Neural cell (in vitro differentiated cells): ENCODE measurements at regions not wholly inside any gene's neighbourhood (a gene's known extent, or its start where the extent isn't known, plus 50 kb on each side); places are given as distances from the start of the nearest gene placed in this dataset.

ENCODE experiments used
- H2AFZ ChIP-seq: fragments of 200-600, 300-800 bp; sonication (generic), shearing (Covaris generic); 2 replicates; pipeline ENCODE4 v1.6.0; 2014; ENCODE audit warnings: low read depth, mild to moderate bottlenecking, antibody characterized with exemption, low read length, moderate library complexity
- H3F3A ChIP-seq: fragments of 200-600 bp; shearing (Covaris generic); 2 replicates; pipeline ENCODE4 v1.6.1; 2016; ENCODE audit warnings: mild to moderate bottlenecking, moderate library complexity, mixed read lengths, antibody characterized with exemption, low read length; ENCODE audit not compliant: insufficient read depth, poor library complexity, severe bottlenecking
- H3K27ac ChIP-seq: fragments of 200-600, 300-800 bp; sonication (generic), shearing (Covaris generic); 2 replicates; pipeline ENCODE4 v1.5.1; 2014; ENCODE audit warnings: mild to moderate bottlenecking, low read length, moderate library complexity
- H3K27me3 ChIP-seq: fragments of 300-800, 200-600 bp; sonication (generic), shearing (Covaris generic); 2 replicates; pipeline ENCODE4 v1.6.0; 2014; ENCODE audit warnings: mild to moderate bottlenecking, low read depth, low read length, moderate library complexity; ENCODE audit not compliant: insufficient read depth
- H3K36me3 ChIP-seq: fragments of 300-800, 200-600 bp; sonication (generic), shearing (Covaris generic); 2 replicates; pipeline ENCODE4 v1.5.1; 2014; ENCODE audit warnings: mild to moderate bottlenecking, antibody characterized with exemption, low read length, moderate library complexity; ENCODE audit not compliant: insufficient read depth
- H3K4me2 ChIP-seq: fragments of 300-800, 200-600 bp; sonication (generic), shearing (Covaris generic); 2 replicates; pipeline ENCODE4 v1.6.0; 2014; ENCODE audit warnings: mild to moderate bottlenecking, low read length
- H3K4me3 ChIP-seq: fragments of 300-800, 200-600 bp; sonication (generic), shearing (Covaris generic); 2 replicates; pipeline ENCODE4 v1.5.1; 2014; ENCODE audit warnings: mild to moderate bottlenecking, low read length, moderate library complexity
- H3K79me2 ChIP-seq: fragments of 200-600 bp; shearing (Covaris generic); replicated peaks from 2 replicates; pipeline ENCODE4 v1.6.0; 2014; ENCODE audit warnings: mild to moderate bottlenecking, low read length, moderate library complexity; ENCODE audit not compliant: insufficient read depth
- H3K9ac ChIP-seq: fragments of 300-800, 200-600 bp; sonication (generic), shearing (Covaris generic); 2 replicates; pipeline ENCODE4 v1.6.1; 2016; ENCODE audit warnings: mild to moderate bottlenecking, low read length, mixed read lengths
- H3K9me2 ChIP-seq: fragments of 200-600 bp; shearing (Covaris generic); 2 replicates; pipeline ENCODE4 v1.6.1; 2016; ENCODE audit warnings: mild to moderate bottlenecking, low read length, mixed read lengths; ENCODE audit not compliant: insufficient read depth
- H3K9me3 ChIP-seq: fragments of 200-600, 300-800 bp; sonication (generic), shearing (Covaris generic); 2 replicates; pipeline ENCODE4 v1.6.1; 2016; ENCODE audit warnings: mild to moderate bottlenecking, mixed run types, low read length, moderate library complexity, mixed read lengths
- H4K20me1 ChIP-seq: fragments of 200-600 bp; shearing (Covaris generic); 2 replicates; pipeline ENCODE4 v1.6.1; 2016; ENCODE audit warnings: mild to moderate bottlenecking, mixed run types; ENCODE audit not compliant: insufficient read depth
- EP300 ChIP-seq: fragments of 450-650 bp; conservative IDR thresholded peaks from 2 replicates; pipeline ENCODE4 v1.6.1; 2014; ENCODE audit warnings: antibody characterized with exemption, mild to moderate bottlenecking, moderate library complexity; ENCODE audit not compliant: poor library complexity, severe bottlenecking
- EZH2 ChIP-seq: fragments of 200-600, 300-800 bp; shearing (Covaris generic), sonication (generic); IDR thresholded peaks from 2 replicates; pipeline ENCODE4 v1.6.1; 2014; ENCODE audit warnings: antibody characterized with exemption, low read length, borderline replicate concordance, mild to moderate bottlenecking; ENCODE audit not compliant: insufficient read depth, poor library complexity, severe bottlenecking
- MXI1 ChIP-seq: fragments of 450-650 bp; conservative IDR thresholded peaks from 2 replicates; pipeline ENCODE4 v1.6.1; 2014; ENCODE audit warnings: antibody characterized with exemption, mild to moderate bottlenecking; ENCODE audit not compliant: poor library complexity, severe bottlenecking
- POLR2AphosphoS5 ChIP-seq: IDR thresholded peaks from 2 replicates; pipeline ENCODE4 v1.6.1; 2012
- RAD21 ChIP-seq: fragments of 450-650 bp; conservative IDR thresholded peaks from 2 replicates; pipeline ENCODE4 v1.6.1; 2014; ENCODE audit warnings: antibody characterized with exemption, mild to moderate bottlenecking, moderate library complexity
- SMC3 ChIP-seq: fragments of 450-650 bp; conservative IDR thresholded peaks from 2 replicates; pipeline ENCODE4 v1.6.1; 2014; ENCODE audit warnings: antibody characterized with exemption, mild to moderate bottlenecking, moderate library complexity; ENCODE audit not compliant: poor library complexity
- TAF1 ChIP-seq: IDR thresholded peaks from 2 replicates; pipeline ENCODE4 v1.6.1; 2012; ENCODE audit warnings: low read depth
- TF ChIP-seq, protein P1 (sequence below): fragments of 450-650 bp; IDR thresholded peaks from 2 replicates; pipeline ENCODE4 v1.5.1; 2014; ENCODE audit warnings: antibody characterized with exemption, mild to moderate bottlenecking, moderate library complexity; ENCODE audit not compliant: poor library complexity, severe bottlenecking
- TF ChIP-seq, protein P2 (sequence below): IDR thresholded peaks from 2 replicates; pipeline ENCODE4 v1.6.1; 2012; ENCODE audit warnings: borderline replicate concordance

DNA sequence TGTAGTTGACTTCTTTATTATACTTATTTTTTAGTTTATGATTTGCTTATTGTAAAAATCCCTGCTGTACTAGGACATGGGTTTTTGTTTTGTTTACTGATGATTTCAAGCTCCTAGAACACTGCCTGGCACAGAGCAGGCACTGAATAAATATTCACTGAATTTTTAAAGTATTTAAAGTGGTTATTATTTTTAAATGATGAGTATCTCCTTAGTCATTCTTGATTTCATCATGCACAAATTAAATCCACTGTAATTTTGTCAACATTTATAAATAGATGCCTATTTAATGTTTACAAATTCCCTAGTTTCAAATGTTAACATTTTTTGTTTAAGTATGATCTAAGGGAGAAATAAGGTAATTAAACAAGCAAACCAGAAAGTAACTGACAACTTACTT lies 367.9 kb upstream of the SLIT2 start:
- Histone ChIP-seq H4K20me1 (no peaks in the 10 kb centered on the region), H3K79me2 (no peaks in the 10 kb centered on the region), H3K4me3 (no peak overlapping the region), H3K27ac (no peak overlapping the region), H3K4me2 (no peak overlapping the region), H3K27me3 (no peaks in the 10 kb centered on the region), H3F3A (no peaks in the 10 kb centered on the region), H3K36me3 (no peaks in the 10 kb centered on the region), H3K9me2 (no peaks in the 10 kb centered on the region), H3K9ac (no peak overlapping the region), H3K9me3 (no peaks in the 10 kb centered on the region), H2AFZ (no peak overlapping the region)
- no peak for TF ChIP-seq RAD21

DNA sequence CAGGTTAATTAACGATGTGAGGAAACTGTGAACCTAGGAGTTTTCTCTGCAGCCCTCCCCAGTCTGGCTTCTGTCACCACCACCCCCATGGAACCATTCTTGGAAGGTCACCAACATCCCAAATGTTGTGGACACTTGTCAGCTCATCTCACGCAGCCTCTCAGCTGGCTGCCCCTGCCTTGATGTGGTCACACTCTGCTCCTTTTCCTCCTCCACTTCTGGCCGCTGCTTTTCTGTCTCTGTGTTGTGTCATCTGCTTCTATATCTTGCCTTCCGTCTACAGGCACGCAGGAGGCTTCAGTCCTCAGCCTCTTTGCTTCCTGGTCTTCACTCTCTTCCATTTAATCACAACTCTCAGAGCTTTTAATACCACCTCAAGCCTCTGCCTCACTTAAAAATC lies 371.5 kb upstream of the SLIT2 start:
- no peak overlapping the region for H3K9ac ChIP-seq
- no peak overlapping the region for H3K4me3 ChIP-seq
- no peaks in the 10 kb centered on the region for H3K36me3 ChIP-seq
- no peaks in the 10 kb centered on the region for H3F3A ChIP-seq
- no peaks in the 10 kb centered on the region for H3K9me3 ChIP-seq
- no peak overlapping the region for H2AFZ ChIP-seq
- no peaks in the 10 kb centered on the region for H3K79me2 ChIP-seq
- H4K20me1 ChIP-seq, result no peaks in the 10 kb centered on the region
- H3K27me3 ChIP-seq, result no peaks in the 10 kb centered on the region
- H3K27ac ChIP-seq, result no peak overlapping the region
- no peaks in the 10 kb centered on the region for H3K9me2 ChIP-seq
- TF ChIP-seq RAD21 (no peak), POLR2AphosphoS5 (no peak), SMC3 (no peak), MXI1 (no peak), EP300 (no peak), EZH2 (no peak), TAF1 (no peak)
- TF ChIP-seq, protein P1, sequence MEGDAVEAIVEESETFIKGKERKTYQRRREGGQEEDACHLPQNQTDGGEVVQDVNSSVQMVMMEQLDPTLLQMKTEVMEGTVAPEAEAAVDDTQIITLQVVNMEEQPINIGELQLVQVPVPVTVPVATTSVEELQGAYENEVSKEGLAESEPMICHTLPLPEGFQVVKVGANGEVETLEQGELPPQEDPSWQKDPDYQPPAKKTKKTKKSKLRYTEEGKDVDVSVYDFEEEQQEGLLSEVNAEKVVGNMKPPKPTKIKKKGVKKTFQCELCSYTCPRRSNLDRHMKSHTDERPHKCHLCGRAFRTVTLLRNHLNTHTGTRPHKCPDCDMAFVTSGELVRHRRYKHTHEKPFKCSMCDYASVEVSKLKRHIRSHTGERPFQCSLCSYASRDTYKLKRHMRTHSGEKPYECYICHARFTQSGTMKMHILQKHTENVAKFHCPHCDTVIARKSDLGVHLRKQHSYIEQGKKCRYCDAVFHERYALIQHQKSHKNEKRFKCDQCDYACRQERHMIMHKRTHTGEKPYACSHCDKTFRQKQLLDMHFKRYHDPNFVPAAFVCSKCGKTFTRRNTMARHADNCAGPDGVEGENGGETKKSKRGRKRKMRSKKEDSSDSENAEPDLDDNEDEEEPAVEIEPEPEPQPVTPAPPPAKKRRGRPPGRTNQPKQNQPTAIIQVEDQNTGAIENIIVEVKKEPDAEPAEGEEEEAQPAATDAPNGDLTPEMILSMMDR, result no peak
- TF ChIP-seq, protein P2, sequence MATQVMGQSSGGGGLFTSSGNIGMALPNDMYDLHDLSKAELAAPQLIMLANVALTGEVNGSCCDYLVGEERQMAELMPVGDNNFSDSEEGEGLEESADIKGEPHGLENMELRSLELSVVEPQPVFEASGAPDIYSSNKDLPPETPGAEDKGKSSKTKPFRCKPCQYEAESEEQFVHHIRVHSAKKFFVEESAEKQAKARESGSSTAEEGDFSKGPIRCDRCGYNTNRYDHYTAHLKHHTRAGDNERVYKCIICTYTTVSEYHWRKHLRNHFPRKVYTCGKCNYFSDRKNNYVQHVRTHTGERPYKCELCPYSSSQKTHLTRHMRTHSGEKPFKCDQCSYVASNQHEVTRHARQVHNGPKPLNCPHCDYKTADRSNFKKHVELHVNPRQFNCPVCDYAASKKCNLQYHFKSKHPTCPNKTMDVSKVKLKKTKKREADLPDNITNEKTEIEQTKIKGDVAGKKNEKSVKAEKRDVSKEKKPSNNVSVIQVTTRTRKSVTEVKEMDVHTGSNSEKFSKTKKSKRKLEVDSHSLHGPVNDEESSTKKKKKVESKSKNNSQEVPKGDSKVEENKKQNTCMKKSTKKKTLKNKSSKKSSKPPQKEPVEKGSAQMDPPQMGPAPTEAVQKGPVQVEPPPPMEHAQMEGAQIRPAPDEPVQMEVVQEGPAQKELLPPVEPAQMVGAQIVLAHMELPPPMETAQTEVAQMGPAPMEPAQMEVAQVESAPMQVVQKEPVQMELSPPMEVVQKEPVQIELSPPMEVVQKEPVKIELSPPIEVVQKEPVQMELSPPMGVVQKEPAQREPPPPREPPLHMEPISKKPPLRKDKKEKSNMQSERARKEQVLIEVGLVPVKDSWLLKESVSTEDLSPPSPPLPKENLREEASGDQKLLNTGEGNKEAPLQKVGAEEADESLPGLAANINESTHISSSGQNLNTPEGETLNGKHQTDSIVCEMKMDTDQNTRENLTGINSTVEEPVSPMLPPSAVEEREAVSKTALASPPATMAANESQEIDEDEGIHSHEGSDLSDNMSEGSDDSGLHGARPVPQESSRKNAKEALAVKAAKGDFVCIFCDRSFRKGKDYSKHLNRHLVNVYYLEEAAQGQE, result no peak
- H3K4me2 ChIP-seq, result no peak overlapping the region

DNA sequence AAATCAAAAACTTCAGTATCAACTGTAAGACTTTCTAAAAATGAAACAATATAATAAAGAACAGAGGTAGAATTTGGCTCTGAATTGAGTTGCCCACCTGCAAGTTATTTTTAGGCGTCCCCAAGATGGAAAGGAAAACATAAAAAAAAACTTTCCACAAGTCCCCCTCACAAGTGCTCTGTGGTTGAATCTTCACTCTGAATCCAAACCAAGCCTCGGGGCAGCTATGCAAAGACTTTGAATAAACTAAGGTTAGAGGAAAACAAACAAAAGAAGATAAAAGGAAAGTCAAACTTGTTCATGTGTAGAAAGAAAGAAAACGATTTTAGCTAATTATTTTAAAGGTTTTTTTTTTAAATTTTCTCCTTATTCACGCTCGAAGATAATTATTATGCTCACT lies 372.4 kb upstream of the SLIT2 start:
- H3K9me3 ChIP-seq, result no peaks in the 10 kb centered on the region
- no peak overlapping the region for H3K9ac ChIP-seq
- no peaks in the 10 kb centered on the region for H3K9me2 ChIP-seq
- no peak overlapping the region for H3K4me3 ChIP-seq
- TF ChIP-seq TAF1 (no peak), SMC3 (no peak), RAD21 (no peak), MXI1 (no peak), EP300 (no peak), POLR2AphosphoS5 (no peak), EZH2 (no peak)
- TF ChIP-seq, protein P1, result no peak
- TF ChIP-seq, protein P2, result no peak
- H3K79me2 ChIP-seq, result no peaks in the 10 kb centered on the region
- no peaks in the 10 kb centered on the region for H4K20me1 ChIP-seq
- no peaks in the 10 kb centered on the region for H3K27me3 ChIP-seq
- H3K36me3 ChIP-seq, result no peaks in the 10 kb centered on the region
- no peak overlapping the region for H3K27ac ChIP-seq
- no peak overlapping the region for H3K4me2 ChIP-seq
- H3F3A ChIP-seq, result no peaks in the 10 kb centered on the region
- H2AFZ ChIP-seq, result no peak overlapping the region
